Myocyte (in vitro differentiated cells): ENCODE measurements at regions not wholly inside any gene's neighbourhood (a gene's known extent, or its start where the extent isn't known, plus 50 kb on each side); places are given as distances from the start of the nearest gene placed in this dataset.
"Not testable (repeated sequence)": the region's sequence is repeated elsewhere in the genome, so short reads cannot be mapped to it uniquely, and the experiment has no call there.

Source experiments
- DNase-seq: peaks from one replicate; pipeline ENCODE4 v3.0.0-alpha.2; 2012; ENCODE audit warnings: low read depth

DNA sequence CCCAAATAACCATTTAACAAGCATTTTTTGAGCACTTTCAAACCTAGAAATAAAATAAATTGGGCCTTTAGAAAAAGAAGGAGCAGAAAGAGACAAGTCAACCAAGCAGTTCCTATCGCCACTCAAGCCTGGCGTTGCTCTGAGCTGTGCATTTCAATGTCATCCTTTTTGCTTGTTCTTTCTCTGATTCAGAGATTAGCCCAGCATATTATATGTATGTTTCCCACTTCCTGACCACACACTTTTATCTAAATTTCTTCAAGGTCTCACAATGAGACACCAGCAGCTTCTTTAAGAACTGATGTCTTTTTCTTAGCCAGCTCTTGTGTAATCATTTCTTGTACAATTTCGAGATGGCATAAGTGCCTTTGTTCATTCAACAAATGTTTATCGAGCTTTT lies 344.5 kb upstream of the ID2 start:
- DNase-seq: no peak

DNA sequence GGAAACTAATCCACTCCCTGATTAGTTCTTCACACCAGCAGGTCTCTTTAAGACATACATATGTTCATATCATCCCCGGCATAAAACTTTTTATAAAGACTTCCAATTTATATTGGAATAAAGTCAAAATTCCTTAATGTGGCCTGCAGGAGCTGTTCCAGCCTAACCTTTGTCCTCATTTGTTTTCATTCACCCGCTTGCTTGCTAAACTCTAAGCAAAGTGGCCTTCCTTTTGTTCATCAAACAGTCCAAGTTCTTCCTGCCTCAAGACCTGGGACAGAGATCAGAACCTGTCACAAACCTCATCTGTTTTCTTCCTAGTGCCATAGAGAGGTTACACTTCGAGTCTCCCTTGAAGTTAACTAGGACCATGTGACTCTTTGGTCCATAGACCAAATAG lies 339.4 kb upstream of the ID2 start:
- no peak for DNase-seq

DNA sequence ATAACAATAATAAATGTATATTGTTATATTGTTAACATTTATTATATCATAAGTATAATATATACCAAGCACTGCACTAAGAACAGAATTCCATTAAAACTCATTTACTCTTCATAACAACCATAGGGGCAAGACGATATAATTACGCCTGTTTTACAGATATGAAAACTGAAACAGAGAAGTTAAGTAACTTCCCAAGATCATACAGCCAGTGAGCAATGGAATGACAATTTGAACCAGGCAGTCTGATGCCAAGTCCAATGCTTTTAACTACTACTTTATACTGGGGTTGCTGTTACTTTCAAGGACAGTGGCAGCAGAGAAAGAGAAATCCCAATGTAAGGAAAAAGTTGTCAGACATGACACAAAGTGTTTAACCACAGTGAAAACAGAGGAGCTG lies 338.8 kb upstream of the ID2 start:
- no peak for DNase-seq

DNA sequence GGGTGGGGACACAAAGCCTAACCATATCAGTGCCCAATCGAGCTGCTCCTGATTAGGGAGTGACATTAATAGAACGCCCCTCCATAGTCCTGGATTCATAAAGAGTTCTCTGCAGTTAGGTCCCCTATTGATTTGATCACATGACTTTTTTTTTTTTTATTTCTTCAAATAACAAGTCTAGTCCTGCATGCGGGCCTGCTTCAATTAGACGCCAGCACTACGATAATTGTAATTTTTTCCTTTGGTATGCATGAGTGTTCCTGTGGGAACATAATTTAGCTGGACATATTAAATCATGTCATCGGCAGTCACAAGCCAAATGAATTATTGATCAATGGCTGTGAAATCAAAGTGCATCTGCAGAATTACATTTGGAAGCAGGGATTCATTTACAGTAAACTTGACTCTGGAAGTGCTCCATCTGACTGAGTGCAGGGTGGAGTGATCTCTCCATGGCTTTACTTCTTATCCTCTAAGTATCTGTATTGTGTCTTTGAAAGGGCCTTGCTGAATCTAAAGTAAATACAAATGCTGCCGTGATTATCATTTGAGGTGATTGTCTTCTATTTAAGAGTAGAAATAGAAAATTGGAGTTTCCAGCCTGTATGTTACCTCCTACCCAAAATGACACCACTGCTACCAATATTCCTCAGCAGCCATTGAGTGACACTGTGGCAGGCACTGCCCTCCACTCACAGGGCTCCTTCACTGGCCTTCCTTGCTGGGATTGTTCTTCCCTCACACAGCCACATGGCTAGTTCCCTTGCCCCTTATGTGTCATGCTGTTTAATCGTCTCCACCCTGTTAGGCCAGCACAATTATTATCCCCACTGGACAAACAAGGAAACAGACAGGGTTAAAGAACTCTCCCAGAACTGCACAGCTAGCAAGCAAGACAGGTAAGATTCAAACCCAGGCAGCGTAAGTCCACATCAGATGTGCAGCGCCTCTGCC lies 337.4 kb upstream of the ID2 start:
- DNase-seq: no peak

DNA sequence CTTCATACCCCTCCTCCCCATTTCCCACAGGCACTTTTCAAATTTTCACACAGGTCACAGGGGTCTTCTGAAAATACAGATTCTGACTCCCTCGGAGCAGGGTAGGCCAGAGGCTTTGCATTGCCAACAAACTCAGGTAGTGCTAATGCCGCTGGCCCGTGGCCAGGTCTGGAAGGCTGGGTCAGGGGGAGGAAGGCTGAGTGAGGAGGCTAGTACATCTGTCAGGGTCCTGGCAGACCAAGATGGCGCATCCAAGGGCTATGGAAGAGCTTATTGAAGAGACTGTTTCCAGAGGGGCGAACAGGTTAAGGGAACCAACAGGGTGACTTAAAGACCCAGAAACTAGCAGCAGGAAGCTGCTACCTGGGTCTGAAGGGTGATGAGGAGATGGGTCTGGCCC lies 336.7 kb upstream of the ID2 start:
- DNase-seq: no peak

DNA sequence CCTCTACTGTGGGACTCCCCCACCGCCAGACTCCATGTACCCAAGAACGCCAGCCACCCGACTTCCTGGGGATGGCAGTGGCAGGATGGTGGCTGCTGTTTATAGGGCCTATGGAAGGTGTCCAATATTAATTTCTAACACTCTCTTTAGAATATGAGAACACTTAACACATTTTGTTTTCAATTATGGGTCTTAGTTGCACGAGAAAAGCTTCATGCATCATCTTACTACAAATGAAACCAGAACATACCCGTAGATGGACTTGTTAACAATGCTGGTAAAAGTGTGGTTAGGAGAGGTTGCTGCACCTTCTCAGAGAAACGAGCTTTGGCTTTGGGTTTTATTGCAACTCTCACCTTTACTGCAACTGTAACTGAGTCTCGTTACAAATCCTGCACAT lies 335.6 kb upstream of the ID2 start:
- DNase-seq: no peak

DNA sequence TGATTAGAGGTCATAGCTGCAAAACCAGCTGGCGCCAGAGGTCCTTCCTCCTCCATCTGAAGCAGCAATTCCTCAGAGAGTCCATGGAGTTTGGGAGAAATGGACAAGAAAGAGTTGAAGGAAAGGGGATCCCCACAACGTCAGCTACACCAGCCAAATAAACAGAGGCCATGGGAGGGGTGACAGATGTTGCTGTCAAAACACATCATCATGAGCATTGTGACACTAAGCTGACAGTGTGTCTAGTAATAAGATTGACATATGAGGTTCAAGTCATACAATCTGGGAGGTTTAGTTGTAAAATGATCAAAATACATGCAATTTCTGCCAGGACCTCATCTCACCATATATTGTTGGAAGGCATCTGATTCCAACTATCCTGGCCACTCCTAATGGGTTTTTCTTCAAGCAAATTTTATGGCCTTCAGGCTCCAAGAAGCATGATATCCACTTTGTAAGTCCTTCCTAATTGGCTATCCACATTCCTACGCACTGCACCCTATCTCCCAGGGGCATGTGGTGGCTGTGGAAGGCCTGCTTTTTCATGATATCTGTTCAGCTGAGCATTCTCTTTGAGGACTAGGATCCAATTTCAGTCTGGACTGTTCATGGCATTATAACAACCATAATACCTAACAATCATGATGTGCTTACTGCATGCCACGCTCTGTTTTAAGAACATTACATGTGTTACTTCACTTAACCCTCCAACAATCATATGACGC lies 335.0 kb upstream of the ID2 start:
- DNase-seq: no peak

DNA sequence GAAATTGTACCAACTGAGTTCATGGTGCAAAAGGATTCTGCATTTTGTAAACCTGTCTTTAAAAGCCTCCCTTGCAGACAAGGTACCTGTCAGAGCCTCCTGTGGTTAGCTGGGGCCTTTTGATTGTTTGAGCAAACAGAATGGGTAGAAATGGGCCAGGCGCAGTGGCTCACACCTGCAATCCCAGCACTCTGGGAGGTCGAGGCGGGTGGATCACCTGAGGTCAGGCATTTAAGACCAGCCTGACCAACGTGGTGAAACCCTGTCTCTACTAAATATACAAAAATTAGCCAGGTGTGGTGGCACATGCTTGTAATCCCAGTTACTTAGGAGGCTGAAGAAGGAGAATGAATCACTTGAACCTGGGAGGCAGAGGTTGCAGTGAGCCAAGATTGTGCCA lies 332.9 kb upstream of the ID2 start:
- not testable (repeated sequence) for DNase-seq

DNA sequence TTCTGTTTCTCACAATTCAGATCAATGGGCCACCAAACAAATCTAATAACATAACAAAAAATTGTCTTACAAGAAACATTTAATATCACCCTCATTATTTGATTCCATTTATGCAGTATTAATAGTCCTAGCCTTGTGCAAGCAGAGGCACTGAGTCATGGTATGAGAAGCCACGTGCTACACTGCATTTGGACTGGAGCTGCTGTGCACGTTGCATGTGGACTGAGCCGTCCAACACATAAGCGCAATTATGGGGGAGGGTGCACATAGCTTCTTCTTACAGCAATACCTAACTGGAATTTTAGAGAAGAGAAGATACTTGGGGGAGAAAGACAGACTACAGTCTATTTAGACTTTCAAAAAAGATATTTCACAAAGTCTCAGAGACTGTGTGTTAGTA lies 329.6 kb upstream of the ID2 start:
- DNase-seq: no peak

DNA sequence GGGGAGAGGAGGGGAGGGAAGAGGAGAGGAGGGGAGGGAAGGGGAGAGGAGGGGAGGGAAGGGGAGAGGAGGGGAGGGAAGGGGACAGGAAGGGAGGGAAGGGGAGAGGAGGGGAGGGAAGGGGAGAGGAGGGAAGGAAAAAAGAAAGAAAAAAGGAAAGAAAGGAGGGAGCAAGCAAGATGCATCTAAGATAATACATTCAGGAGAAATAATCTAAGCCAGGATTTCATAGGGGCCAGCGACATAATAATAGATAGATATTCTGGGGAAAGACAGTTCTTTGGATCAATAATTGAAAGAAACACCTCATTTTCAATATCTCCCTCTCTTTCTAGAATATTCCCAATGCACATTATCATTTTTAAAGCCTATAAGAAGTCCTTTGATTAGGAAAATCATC lies 328.9 kb upstream of the ID2 start:
- no peak for DNase-seq

DNA sequence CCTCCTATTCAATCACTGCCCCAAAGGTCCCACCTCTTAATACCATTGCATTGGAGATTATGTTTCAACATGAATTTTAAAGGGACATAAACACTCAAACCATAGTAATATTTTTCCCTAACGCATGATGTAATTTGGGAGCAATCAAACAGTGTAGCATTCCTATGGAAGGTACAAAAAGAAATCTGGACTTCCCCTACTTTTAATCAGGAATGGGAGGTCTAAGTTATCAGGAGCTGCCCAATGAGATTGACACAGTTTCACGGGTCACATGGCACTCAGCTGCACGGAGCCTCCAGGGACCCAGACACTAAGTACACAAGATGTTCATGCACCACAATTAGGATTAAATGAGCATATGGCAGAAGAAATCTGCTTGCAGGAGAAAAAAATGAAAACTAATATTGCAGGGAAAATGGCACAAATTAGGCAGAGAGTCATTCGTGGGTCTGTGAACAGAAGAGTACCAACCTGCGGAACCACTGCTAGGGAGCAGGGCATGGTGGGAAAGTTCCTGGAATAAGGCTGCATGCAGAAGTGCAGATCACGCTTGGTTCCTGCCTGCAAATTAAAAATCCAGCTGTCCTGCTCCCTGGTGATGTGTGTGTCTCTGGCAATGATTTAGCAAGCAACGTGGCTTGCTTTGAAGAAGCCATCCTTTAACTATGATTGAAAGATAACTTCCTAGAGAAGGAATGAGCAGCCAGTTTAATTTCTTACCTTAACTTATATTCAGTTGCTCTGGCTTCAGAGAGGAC lies 326.6 kb upstream of the ID2 start:
- DNase-seq: no peak

DNA sequence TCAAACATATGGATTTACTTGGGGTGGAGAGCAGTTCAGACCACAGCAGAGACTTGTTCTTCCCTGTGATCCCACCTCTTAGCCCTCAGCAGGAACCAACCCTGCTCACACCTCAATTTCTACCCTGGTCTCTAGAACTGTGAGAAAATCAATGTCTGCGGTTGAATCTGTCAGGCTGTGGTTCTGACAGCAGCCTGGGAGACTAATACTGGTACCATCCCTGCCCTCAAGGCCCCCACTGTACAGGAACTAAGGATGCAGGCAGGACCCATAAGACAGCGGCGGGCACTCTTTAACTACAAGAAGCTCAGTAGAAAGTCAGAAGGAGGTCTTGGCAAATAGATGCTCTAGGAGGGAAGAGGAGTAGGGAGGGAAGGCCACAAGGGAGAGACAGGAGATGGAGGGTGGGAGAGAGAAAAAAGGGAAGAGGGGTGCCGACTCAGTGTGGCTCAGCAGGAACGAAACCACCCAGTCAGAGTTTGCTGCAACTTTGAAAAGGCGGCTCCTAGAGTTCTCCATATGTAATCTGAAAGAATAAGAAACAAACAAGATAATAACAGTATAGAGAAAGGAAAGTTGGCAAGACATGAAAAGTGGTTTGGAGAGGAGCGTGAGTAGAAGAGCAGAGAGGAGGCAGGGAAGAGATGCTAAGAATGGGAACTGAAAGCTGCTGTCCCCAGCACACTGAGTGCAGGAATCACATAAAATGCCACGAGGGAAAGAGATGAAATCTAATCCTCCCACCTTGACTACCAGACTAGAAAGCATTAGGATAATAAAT lies 323.9 kb upstream of the ID2 start:
- no peak for DNase-seq

DNA sequence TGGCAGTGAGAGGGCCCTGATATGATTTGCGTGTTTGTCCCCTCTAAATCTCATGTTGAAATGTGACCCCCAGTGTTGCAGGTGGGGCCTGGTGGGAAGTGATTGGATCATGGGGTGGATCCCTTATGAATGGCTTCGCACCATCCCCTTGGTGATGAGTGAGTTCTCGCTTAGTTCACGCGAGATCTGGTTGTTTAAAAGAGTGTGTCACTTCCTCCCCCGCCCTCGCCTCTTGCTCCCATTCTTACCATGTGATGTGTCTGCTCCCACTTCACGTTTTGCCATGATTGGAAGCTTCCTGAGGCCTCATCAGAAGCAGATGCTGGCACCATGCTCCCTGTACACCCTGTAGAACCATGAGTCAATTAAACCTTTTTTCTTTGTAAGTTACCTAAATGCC lies 319.9 kb upstream of the ID2 start:
- no peak for DNase-seq

DNA sequence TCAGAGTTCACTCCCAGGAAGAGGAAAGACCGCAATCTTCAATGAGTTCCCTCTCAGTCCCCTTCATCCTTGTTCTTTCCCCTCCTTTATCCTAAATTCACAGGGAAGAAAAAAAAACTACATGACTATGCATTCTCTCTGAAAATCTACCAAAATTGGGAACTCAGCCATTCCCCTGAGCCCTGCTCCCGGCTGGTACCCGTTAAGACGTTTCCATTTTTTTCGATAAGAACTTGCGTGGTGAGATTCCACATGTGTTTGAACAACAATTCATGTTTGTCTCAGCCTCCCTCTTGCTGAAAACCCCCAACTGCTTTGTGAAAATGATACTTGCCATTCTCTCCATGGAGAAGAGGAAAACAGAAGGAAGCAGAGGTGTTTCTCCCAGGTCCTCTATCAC lies 318.7 kb upstream of the ID2 start:
- no peak for DNase-seq

DNA sequence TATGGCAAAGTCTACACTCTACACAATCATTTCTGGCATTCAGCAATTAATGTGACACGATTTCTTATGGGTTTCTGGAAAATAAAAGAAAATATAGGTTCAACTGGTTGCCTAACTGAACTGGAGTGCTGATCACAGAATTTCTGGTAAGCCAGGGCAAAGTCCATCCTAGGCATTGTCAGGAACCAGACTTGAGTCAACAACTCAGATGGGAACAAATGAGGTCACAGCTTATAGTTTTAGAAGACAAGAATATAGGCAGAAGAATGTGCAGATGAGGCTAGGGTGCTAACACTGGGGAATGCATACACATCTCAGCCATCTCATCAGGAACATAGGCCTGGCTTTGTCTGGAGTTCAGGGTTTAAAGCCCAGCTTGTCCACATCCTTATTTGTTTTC lies 317.2 kb upstream of the ID2 start:
- DNase-seq: no peak

DNA sequence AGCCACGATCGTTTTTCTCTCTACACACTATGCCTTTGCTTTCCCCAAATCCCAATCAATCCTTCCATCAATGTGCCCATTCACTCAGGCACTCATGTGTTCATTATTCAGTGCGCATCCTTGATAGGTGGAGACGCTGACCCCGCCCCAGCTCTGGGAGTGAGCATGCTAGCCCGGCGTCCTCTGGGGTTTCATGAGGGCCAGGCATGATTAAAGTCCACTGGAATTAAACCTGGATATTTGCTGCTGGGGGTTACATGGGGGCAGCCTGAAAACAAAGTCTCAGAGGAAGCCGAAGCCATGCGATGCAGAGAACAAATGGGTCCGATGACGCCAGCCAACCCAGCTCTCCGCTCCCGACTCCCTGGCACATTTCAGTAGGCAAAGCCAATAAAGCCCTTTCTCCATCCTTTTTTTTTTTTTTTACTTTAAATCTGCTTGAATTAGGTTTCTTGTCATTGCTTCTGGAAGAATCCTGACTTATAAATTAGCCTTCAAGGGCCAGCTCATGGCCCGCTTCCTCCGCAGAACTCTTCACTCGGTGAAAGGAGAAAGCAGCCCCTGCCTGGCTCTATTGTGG lies 316.4 kb upstream of the ID2 start:
- DNase-seq: no peak

DNA sequence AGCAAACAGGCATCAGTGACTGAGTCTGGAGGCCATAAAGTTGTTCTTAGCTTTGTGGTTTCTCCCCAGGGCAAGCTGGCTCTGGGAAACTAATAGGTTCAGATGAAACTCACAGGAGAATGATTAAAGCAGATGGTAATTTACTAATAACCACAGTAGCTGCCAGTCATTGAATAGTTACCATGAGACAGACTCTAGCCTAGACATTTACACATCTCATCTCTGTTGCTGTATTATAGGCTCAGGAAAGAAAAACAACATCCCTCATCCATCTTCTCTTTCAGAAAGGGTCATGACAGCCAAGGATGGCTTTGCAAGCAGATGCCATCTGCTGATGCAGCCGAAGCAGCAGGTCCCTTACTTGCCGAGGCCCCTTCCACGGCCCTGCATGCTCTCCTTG lies 314.0 kb upstream of the ID2 start:
- DNase-seq: no peak

DNA sequence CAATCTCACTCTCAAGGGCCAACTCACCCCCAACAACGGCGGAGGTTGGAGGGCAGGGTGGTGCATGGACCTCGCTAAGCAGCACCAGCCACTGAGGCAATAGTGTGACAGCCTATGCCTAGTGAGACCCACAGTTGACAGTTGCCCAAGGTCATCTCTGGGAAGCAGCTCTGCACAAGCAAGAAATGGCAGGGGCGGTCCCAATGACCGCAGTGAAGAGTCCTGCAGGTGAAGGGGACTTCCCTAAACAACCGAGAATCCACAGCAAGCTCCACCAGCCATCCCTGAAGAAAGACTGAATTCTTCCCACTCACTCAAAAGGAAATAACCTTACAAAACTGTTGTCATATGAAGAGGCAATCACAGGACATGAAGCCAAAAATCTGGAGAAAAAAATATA lies 313.4 kb upstream of the ID2 start:
- no peak for DNase-seq

DNA sequence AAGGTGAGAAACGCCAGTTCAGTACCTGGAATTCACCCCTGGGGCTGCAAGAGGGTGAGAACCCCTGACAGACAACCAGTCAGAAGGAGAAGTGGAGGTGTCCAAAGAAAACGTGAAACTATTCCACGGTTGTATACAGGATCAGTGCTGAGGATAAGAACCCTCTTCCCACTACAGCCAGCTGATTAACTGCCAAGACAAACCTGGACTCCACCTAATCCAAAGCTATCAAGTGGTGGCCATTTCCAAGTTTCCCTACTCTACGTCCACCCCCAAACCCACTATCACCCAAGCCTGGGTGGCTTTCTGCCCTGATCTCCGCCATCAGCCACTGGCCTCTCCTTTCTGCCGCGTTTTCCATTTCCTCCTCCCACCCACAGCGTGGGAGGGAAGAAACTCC lies 312.3 kb upstream of the ID2 start:
- DNase-seq: no peak

DNA sequence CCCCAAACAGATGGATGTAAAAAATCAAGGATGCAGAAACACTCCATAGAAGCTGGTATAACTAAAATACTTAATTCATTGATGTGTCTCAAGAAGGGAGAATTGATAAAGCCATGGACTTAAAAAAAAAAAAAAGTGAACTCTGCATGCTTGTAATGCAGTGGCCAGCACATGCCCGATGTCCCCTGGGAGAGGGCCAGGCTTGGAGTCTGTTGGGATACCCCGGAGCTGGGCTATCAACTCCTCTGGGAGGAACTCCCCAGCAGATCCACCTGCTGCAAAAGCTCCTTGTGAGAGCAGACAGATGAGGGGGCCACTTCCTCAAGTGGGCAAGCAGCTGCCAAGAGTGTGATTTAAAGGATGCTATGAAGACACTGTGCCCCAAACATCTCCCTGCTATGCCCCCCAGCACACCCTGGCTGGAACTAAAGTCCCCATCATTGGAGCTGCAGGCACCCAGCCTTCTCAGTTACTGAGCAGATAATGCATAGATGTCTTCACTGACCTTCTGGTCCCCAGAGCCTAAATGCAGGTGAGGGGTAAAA lies 311.5 kb upstream of the ID2 start:
- no peak for DNase-seq

DNA sequence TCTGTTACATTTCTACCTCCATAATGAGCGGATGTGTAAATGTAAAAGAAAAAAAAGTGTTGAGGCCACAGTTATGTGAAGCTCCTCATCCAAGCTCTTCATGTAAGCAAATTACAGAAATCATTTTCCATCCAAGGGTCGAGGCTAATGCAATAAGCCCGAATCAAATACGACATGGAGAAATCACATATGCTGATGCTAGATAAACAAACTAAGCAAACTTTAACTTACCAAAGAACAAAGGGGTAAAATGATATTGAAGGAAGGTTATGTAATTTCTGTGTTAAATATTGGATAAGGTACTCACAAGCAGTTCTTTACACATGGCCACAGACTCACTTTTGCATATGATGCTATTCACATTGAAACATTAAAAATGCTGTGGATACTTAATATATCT lies 310.2 kb upstream of the ID2 start:
- no peak for DNase-seq
